Neuronal stem cell (in vitro differentiated cells): ENCODE measurements at regions not wholly inside any gene's neighbourhood (a gene's known extent, or its start where the extent isn't known, plus 50 kb on each side); places are given as distances from the start of the nearest gene placed in this dataset.

ENCODE experiments used
- DNase-seq: peaks from one replicate; pipeline ENCODE4 v3.0.0-alpha.2; 2013; ENCODE audit warnings: low spot score
- H2AFZ ChIP-seq: one replicate; pipeline ENCODE4 v1.6.1; 2013; ENCODE audit warnings: mild to moderate bottlenecking, low read length, inconsistent platforms
- H2AK5ac ChIP-seq: 2 replicates; pipeline ENCODE4 v1.6.1; 2013; ENCODE audit warnings: low read depth, mild to moderate bottlenecking, inconsistent platforms, low read length, moderate library complexity, mixed read lengths
- H2BK120ac ChIP-seq: 2 replicates; pipeline ENCODE4 v1.6.1; 2013; ENCODE audit warnings: low read depth, mild to moderate bottlenecking, inconsistent platforms, low read length, moderate library complexity, mixed read lengths
- H2BK12ac ChIP-seq: one replicate; pipeline ENCODE4 v1.6.1; 2013; ENCODE audit warnings: low read length, inconsistent platforms
- H2BK15ac ChIP-seq: 2 replicates; pipeline ENCODE4 v1.6.1; 2013; ENCODE audit warnings: mild to moderate bottlenecking, low read length, inconsistent platforms, mixed read lengths
- H2BK5ac ChIP-seq: one replicate; pipeline ENCODE4 v1.6.1; 2013; ENCODE audit warnings: inconsistent platforms, mild to moderate bottlenecking, low read length, moderate library complexity
- H3K14ac ChIP-seq: one replicate; pipeline ENCODE4 v1.6.1; 2013; ENCODE audit warnings: low read length, inconsistent platforms
- H3K18ac ChIP-seq: 2 replicates; pipeline ENCODE4 v1.6.1; 2013; ENCODE audit warnings: low read length, inconsistent platforms
- H3K23ac ChIP-seq: 2 replicates; pipeline ENCODE4 v1.6.1; 2013; ENCODE audit warnings: low read depth, mild to moderate bottlenecking, mixed read lengths, low read length, inconsistent platforms; ENCODE audit not compliant: poor library complexity
- H3K27ac ChIP-seq: replicated peaks from 3 replicates; pipeline ENCODE4 v1.5.1; 2013; ENCODE audit warnings: low read length, inconsistent platforms
- H3K27me3 ChIP-seq, 3 experiments: 2 replicates each; pipeline ENCODE4 v1.6.1; 2013; ENCODE audit warnings: low read length in 3 of 3, mild to moderate bottlenecking in 2 of 3, inconsistent platforms in 1 of 3, low read depth in 1 of 3, mixed read lengths in 1 of 3, moderate library complexity in 1 of 3; ENCODE audit not compliant: control insufficient read depth in 3 of 3, insufficient read depth in 3 of 3
- H3K36me3 ChIP-seq, 2 donors: replicated peaks in 1 of 2; 2 replicates each; pipeline ENCODE4 v1.6.1; 2013; ENCODE audit warnings: low read length in 2 of 2; ENCODE audit not compliant: control insufficient read depth in 2 of 2, insufficient read depth in 2 of 2
- H3K4ac ChIP-seq: 2 replicates; pipeline ENCODE4 v1.6.1; 2013; ENCODE audit warnings: inconsistent platforms, mild to moderate bottlenecking, low read length, moderate library complexity
- H3K4me1 ChIP-seq, 2 donors: 1 replicate in 1 of 2; 2 replicates in 1 of 2; pipeline ENCODE4 v1.6.1; 2013; ENCODE audit warnings: low read length in 2 of 2, low read depth in 1 of 2; ENCODE audit not compliant: control insufficient read depth in 2 of 2, insufficient read depth in 1 of 2
- H3K4me2 ChIP-seq: one replicate; pipeline ENCODE4 v1.6.1; 2013; ENCODE audit warnings: mild to moderate bottlenecking, low read length, inconsistent platforms; ENCODE audit not compliant: insufficient read depth, poor library complexity, severe bottlenecking
- H3K4me3 ChIP-seq, 2 donors: 2 replicates each; pipeline ENCODE4 v1.5.1; 2013; ENCODE audit warnings: low read length in 2 of 2, mild to moderate bottlenecking in 2 of 2, inconsistent platforms in 1 of 2, moderate library complexity in 1 of 2
- H3K79me1 ChIP-seq: one replicate; pipeline ENCODE4 v1.6.1; 2013; ENCODE audit warnings: low read depth, mild to moderate bottlenecking, inconsistent platforms, low read length, moderate library complexity
- H3K9ac ChIP-seq: one replicate; pipeline ENCODE4 v1.6.1; 2013; ENCODE audit warnings: mild to moderate bottlenecking, low read depth, low read length, inconsistent platforms; ENCODE audit not compliant: poor library complexity
- H3K9me3 ChIP-seq, 2 donors: replicated peaks in 1 of 2; 2 replicates each; pipeline versions ENCODE3 to v1.6.1; 2013; ENCODE audit warnings: low read length in 2 of 2, mild to moderate bottlenecking in 2 of 2, inconsistent platforms in 1 of 2, low read depth in 1 of 2, mixed read lengths in 1 of 2, moderate library complexity in 1 of 2; ENCODE audit not compliant: control insufficient read depth in 2 of 2, insufficient read depth in 1 of 2
- H4K8ac ChIP-seq: one replicate; pipeline ENCODE4 v1.6.1; 2013; ENCODE audit warnings: low read depth, mild to moderate bottlenecking, inconsistent platforms, low read length, moderate library complexity
- H4K91ac ChIP-seq: one replicate; pipeline ENCODE4 v1.6.1; 2013; ENCODE audit warnings: low read length, low read depth, mild to moderate bottlenecking, inconsistent platforms; ENCODE audit not compliant: poor library complexity
- WGBS, 2 donors: extraction: QIAGEN DNeasy Blood & Tissue Kit; methylation state at CpG; one replicate each; pipeline ENCODE4 v1.1.7; 2013; ENCODE audit warnings: missing lambda C conversion rate in 2 of 2, mixed read lengths in 1 of 2; ENCODE audit not compliant: insufficient read length in 2 of 2, insufficient replicate concordance in 1 of 2; ENCODE audit errors: extremely low coverage in 2 of 2; 5-methylcytosine and 5-hydroxymethylcytosine counted together

GRCh38 chr14:44168566-44168965 lies 338.5 kb downstream of the FSCB start:
- no peak overlapping the region for H3K4me3 ChIP-seq
- no peak overlapping the region for H2AFZ ChIP-seq
- H3K4me1 ChIP-seq: no peaks in the 10 kb centered on the region
- no peaks in the 10 kb centered on the region for H3K36me3 ChIP-seq
- H2BK12ac ChIP-seq: no peak overlapping the region
- no peak overlapping the region for H3K27ac ChIP-seq
- H3K9ac ChIP-seq: no peak overlapping the region
- H3K14ac ChIP-seq: no peak overlapping the region
- H2BK15ac ChIP-seq: no peak overlapping the region
- no peak overlapping the region for H3K4me2 ChIP-seq
- no peak overlapping the region for H2AK5ac ChIP-seq
- H3K27me3 ChIP-seq: no peaks in the 10 kb centered on the region
- H2BK120ac ChIP-seq: no peak overlapping the region
- no peak overlapping the region for H3K23ac ChIP-seq
- no peak overlapping the region for H4K91ac ChIP-seq
- no peak for DNase-seq
- H3K79me1 ChIP-seq: no peaks in the 10 kb centered on the region
- no peak overlapping the region for H3K18ac ChIP-seq
- no peaks in the 10 kb centered on the region for H3K9me3 ChIP-seq
- H4K8ac ChIP-seq: no peak overlapping the region
- H3K4ac ChIP-seq: no peak overlapping the region
- no peak overlapping the region for H2BK5ac ChIP-seq

GRCh38 chr14:44166611-44167010 lies 340.5 kb downstream of the FSCB start:
- Histone ChIP-seq H3K27me3 (no peaks in the 10 kb centered on the region), H3K9ac (no peak overlapping the region), H2BK120ac (no peak overlapping the region), H4K91ac (no peak overlapping the region), H3K14ac (no peak overlapping the region), H3K27ac (no peak overlapping the region), H3K4me2 (no peak overlapping the region), H2AK5ac (no peak overlapping the region), H3K4me1 (no peaks in the 10 kb centered on the region), H3K18ac (no peak overlapping the region), H3K79me1 (no peaks in the 10 kb centered on the region), H2AFZ (no peak overlapping the region), H3K4me3 (no peak overlapping the region), H4K8ac (no peak overlapping the region), H3K9me3 (peaks cover 0 to 5% of the 10 kb centered on the region in 2 donors), H3K4ac (no peak overlapping the region), H2BK15ac (no peak overlapping the region), H2BK5ac (no peak overlapping the region), H3K23ac (no peak overlapping the region), H3K36me3 (no peaks in the 10 kb centered on the region), H2BK12ac (no peak overlapping the region)
- no CpG with 5 or more reads among the region's 2 CpGs for WGBS, 2 donors
- DNase-seq: no peak

GRCh38 chr14:44165936-44166335 lies 341.1 kb downstream of the FSCB start:
- Histone ChIP-seq H3K23ac (no peak overlapping the region), H2BK120ac (no peak overlapping the region), H2AK5ac (no peak overlapping the region), H3K4me3 (no peak overlapping the region), H3K4ac (no peak overlapping the region), H3K79me1 (no peaks in the 10 kb centered on the region), H4K8ac (no peak overlapping the region), H2BK5ac (no peak overlapping the region), H3K36me3 (no peaks in the 10 kb centered on the region), H3K18ac (no peak overlapping the region), H4K91ac (no peak overlapping the region), H3K27ac (no peak overlapping the region), H2BK12ac (no peak overlapping the region), H3K9ac (no peak overlapping the region), H3K27me3 (no peaks in the 10 kb centered on the region), H3K4me1 (no peaks in the 10 kb centered on the region), H2BK15ac (no peak overlapping the region), H3K14ac (no peak overlapping the region), H3K9me3 (peaks cover 0 to 5% of the 10 kb centered on the region in 2 donors), H3K4me2 (no peak overlapping the region), H2AFZ (no peak overlapping the region)
- no CpG with 5 or more reads among the region's 3 CpGs for WGBS, 2 donors
- no peak for DNase-seq

GRCh38 chr14:44165286-44165685 lies 341.8 kb downstream of the FSCB start:
- no CpG with 5 or more reads among the region's 1 CpG for WGBS, 2 donors
- Histone ChIP-seq H3K9me3 (peaks cover 0 to 5% of the 10 kb centered on the region in 2 donors), H2AK5ac (no peak overlapping the region), H3K9ac (no peak overlapping the region), H3K36me3 (no peaks in the 10 kb centered on the region), H2BK12ac (no peak overlapping the region), H3K4me3 (no peak overlapping the region), H3K27ac (no peak overlapping the region), H3K79me1 (no peaks in the 10 kb centered on the region), H3K27me3 (no peaks in the 10 kb centered on the region), H4K91ac (no peak overlapping the region), H3K14ac (no peak overlapping the region), H3K4me1 (no peaks in the 10 kb centered on the region), H2BK120ac (no peak overlapping the region), H3K18ac (no peak overlapping the region), H2BK15ac (no peak overlapping the region), H3K4ac (no peak overlapping the region), H3K23ac (no peak overlapping the region), H4K8ac (no peak overlapping the region), H2AFZ (no peak overlapping the region), H2BK5ac (no peak overlapping the region), H3K4me2 (no peak overlapping the region)
- DNase-seq: no peak
